ENCODE measurements at regions not wholly inside any gene's neighbourhood (a gene's known extent, or its start where the extent isn't known, plus 50 kb on each side); places are given as distances from the start of the nearest gene placed in this dataset.
"Not testable (repeated sequence)": the region's sequence is repeated elsewhere in the genome, so short reads cannot be mapped to it uniquely, and the experiment has no call there.

GRCh38 chr11:87506946-87507345, 469.2 kb downstream of the TMEM135 start:
- TF ChIP-seq CTCF (IDR thresholded peaks at IDR 0.05; ENCODE audit: poor library complexity, severe bottlenecking); REST (IDR thresholded peaks at IDR 0.05; ENCODE audit: borderline replicate concordance); POLR2AphosphoS5 (IDR thresholded peaks at IDR 0.05); TAF1 (IDR thresholded peaks at IDR 0.05; ENCODE audit: low read depth); EP300 (conservative IDR thresholded peaks at IDR 0.05; ENCODE audit: poor library complexity, severe bottlenecking); SMC3 (conservative IDR thresholded peaks at IDR 0.05; ENCODE audit: poor library complexity); EZH2 (IDR thresholded peaks at IDR 0.05; ENCODE audit: borderline replicate concordance, insufficient read depth, low read length, poor library complexity, severe bottlenecking); MXI1 (conservative IDR thresholded peaks at IDR 0.05; ENCODE audit: poor library complexity, severe bottlenecking); RAD21 (conservative IDR thresholded peaks at IDR 0.05): not testable (repeated sequence)

Measured in neural cell (in vitro differentiated cells).